Heart right ventricle (tissue), 16 donors: ENCODE measurements at regions not wholly inside any gene's neighbourhood (a gene's known extent, or its start where the extent isn't known, plus 50 kb on each side); places are given as distances from the start of the nearest gene placed in this dataset.

ENCODE experiments used
- ATAC-seq, 8 donors: fragments of 200-7000 bp; cut with Tn5 transposase; one replicate each; pipeline ENCODE4 v1.9.1; 2020; ENCODE audit warnings: mild to moderate bottlenecking in 8 of 8, moderate library complexity in 8 of 8, moderate number of reproducible peaks in 1 of 8
- DNase-seq, 2 donors: peaks; one replicate each; pipeline ENCODE4 v3.0.0-alpha.2; 2020
- H3K27ac ChIP-seq, 10 donors: fragments of 200-600 bp; sonication (generic) in 2 of 10; one replicate each; pipeline versions ENCODE4 v1.5.0 to v1.8.0; 2020 to 2022; ENCODE audit warnings: mild to moderate bottlenecking in 3 of 10
- H3K27me3 ChIP-seq, 7 donors: fragments of 200-600 bp; one replicate each; pipeline ENCODE4 v1.8.0; 2021 to 2022; ENCODE audit warnings: mild to moderate bottlenecking in 2 of 7
- H3K36me3 ChIP-seq, 9 donors: fragments of 200-600 bp; sonication (generic) in 1 of 9; one replicate each; pipeline versions ENCODE4 v1.5.0 to v1.8.0; 2020 to 2022; ENCODE audit warnings: mild to moderate bottlenecking in 2 of 9
- H3K4me1 ChIP-seq, 9 donors: fragments of 200-600 bp; sonication (generic) in 1 of 9; one replicate each; pipeline versions ENCODE4 v1.5.0 to v1.8.0; 2020 to 2022; ENCODE audit warnings: mild to moderate bottlenecking in 4 of 9
- H3K4me3 ChIP-seq, 10 donors: fragments of 200-600 bp; sonication (generic) in 2 of 10; one replicate each; pipeline versions ENCODE4 v1.5.0 to v1.8.0; 2020 to 2022; ENCODE audit warnings: mild to moderate bottlenecking in 7 of 10, moderate library complexity in 2 of 10
- H3K9me3 ChIP-seq, 11 donors: fragments of 200-600 bp in 10 of 11; sonication (generic) in 2 of 11; one replicate each; pipeline versions ENCODE4 v1.5.0 to v1.8.0; 2013 to 2022; ENCODE audit warnings: mild to moderate bottlenecking in 2 of 11, control low read depth in 1 of 11, moderate library complexity in 1 of 11
- CTCF ChIP-seq, 9 donors: fragments of 200-600 bp; sonication (generic) in 2 of 9; IDR thresholded peaks; one replicate each; pipeline versions ENCODE4 v1.5.0 to v1.8.0; 2021 to 2022; ENCODE audit warnings: antibody characterized with exemption in 9 of 9, mild to moderate bottlenecking in 5 of 9, moderate library complexity in 1 of 9
- WGBS, 2 donors: extraction: QIAGEN DNeasy Blood & Tissue Kit; methylation state at CpG; one replicate each; pipeline ENCODE4 v1.1.7; 2013; ENCODE audit warnings: inconsistent platforms in 1 of 2; 5-methylcytosine and 5-hydroxymethylcytosine counted together
- intact Hi-C, 10 donors: fragments of 100-400 bp; cut with DNase I; formaldehyde crosslinking; loops; one replicate each; pipeline versions ENCODE4 v1.11.1 to v1.14.2; 2022
- donor health status: Arrhythmogenic right ventricular cardiomyopathy.
- donor health status: ischemic (EF 13 %, LVEDD 7.1; RV severe dilation, severe dysfunction).
- donor health status: healthy with polysubstance abuse.
- donor health status: DM: no; HTN: yes; CAD: no.
- donor health status: DM: no; HTN: no; CAD: no.
- donor health status: ischemic (EF 25% LVEDD 6.9; RV normal size, moderate dysfunction).
- donor health status: ischemic (EF 25% LVEDD 5.7; RV mildly dilated, moderate dysfunction).
- donor health status: healthy.
- donor health status: DM: yes; HTN: yes; CAD: no.
- donor health status: Ischemic cardiomyopathy.
- donor health status: ischemic (EF 35%, LVEDD 5.7; RV mildly dilated, moderate dysfunction).
- donor health status: nonischemic (EF 11% LVEDD 7.7; RV severe dilation, severe dysfunction).
- donor health status: DM: yes; HTN: yes; CAD: no.
- donor health status: PGD.
- donor health status: ischemic (EF 29% LVEDD 5.4; RV normal size, mild dysfunction).
- donor health status: nonischemic (EF 23%, LVEDD 6.1; RV moderate dilation, normal function).

DNA sequence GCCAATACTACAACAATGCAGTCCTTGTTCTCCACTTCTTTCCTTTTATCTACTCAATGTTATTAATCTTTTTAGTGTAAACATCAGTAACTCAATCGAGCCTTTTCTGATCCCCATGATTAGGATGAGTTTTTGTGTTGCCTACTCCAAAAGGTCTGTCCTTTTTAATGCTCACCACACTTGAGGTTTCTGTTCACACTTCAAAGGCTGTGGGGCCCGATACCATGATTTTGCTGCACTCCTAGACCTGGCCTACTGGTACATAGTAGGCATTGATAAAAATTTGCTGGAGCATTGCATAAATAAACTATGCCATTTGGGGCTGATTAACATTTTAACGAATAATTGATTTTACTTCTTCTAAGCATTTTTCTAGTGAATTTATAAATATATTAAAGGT, 125.4 kb upstream of the KLF12 start:
- Histone ChIP-seq H3K9me3 (peaks cover 0 to 13% (median 5%) of the 10 kb centered on the region in 11 donors), H3K27me3 (no peaks in the 10 kb centered on the region), H3K27ac (no peak overlapping the region), H3K36me3 (no peaks in the 10 kb centered on the region), H3K4me1 (peaks cover 0 to 5% (median 0%) of the 10 kb centered on the region in 9 donors), H3K4me3 (no peak overlapping the region)
- DNase-seq (no peak), ATAC-seq (no peak)
- WGBS, 2 donors = 79 to 83% methylated on average over 3 of the region's 3 CpGs
- TF ChIP-seq CTCF (IDR thresholded peaks at IDR 0.05) = no peak
- intact Hi-C loops = no loop called here

- 92 to 94% methylated on average over 4 of the region's 4 CpGs for WGBS, 2 donors
- Histone ChIP-seq H3K27me3 (no peaks in the 10 kb centered on the region), H3K4me1 (peaks cover 0 to 5% (median 0%) of the 10 kb centered on the region in 9 donors), H3K4me3 (no peak overlapping the region), H3K27ac (no peak overlapping the region), H3K9me3 (peaks cover 0 to 7% (median 0%) of the 10 kb centered on the region in 11 donors), H3K36me3 (no peaks in the 10 kb centered on the region)
- TF ChIP-seq CTCF (IDR thresholded peaks at IDR 0.05) = no peak
- intact Hi-C loops = no loop called here
- ATAC-seq (no peak), DNase-seq (no peak)
Measured at GRCh38 chr13:74258961-74259360, 124.8 kb upstream of the KLF12 start.

- no peaks in the 10 kb centered on the region for H3K36me3 ChIP-seq
- no peak overlapping the region for H3K4me3 ChIP-seq
- no peaks in the 10 kb centered on the region for H3K27me3 ChIP-seq
- intact Hi-C loops = no loop called here
- TF ChIP-seq CTCF (IDR thresholded peaks at IDR 0.05) = no peak
- peaks cover 0 to 5% (median 0%) of the 10 kb centered on the region in 9 donors for H3K4me1 ChIP-seq
- DNase-seq (peak in 1 of 2 donors; percentile 23), ATAC-seq (peak in 7 of 8 donors; percentile 45 to 90 (median 79))
- H3K27ac ChIP-seq = peak overlapping the region in 1 of 10 donors; percentile 7
- WGBS, 2 donors = 82 to 85% methylated on average over 4 of the region's 4 CpGs
- H3K9me3 ChIP-seq = no peaks in the 10 kb centered on the region
Measured at GRCh38 chr13:74256969-74257368, 122.8 kb upstream of the KLF12 start.

DNA sequence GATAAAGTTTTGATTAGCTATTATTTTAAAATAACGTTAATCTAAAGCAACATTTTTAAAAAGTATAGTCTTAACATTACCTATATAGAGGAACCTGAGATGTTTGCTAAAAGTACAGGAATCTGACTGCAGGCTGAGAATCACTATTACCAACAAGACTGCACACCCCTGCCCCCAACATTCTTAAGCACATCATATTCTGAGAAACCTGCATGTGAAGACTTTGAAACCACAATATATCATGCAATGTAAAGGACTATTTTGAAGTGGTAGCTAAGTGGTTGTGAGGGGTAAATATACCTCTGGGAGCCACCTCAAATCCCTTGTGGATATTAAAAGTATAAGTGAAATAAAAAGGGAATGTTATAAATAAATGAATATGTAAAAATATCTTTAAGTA, 119.0 kb upstream of the KLF12 start:
- Histone ChIP-seq H3K4me3 (no peak overlapping the region), H3K9me3 (no peaks in the 10 kb centered on the region), H3K27me3 (no peaks in the 10 kb centered on the region), H3K27ac (no peak overlapping the region), H3K36me3 (no peaks in the 10 kb centered on the region), H3K4me1 (peaks cover 0 to 5% (median 0%) of the 10 kb centered on the region in 9 donors)
- TF ChIP-seq CTCF (IDR thresholded peaks at IDR 0.05) = no peak
- 44 to 47% methylated on average over 1 of the region's 1 CpG for WGBS, 2 donors
- ATAC-seq (no peak), DNase-seq (no peak)
- intact Hi-C loops = no loop called here
